Bronchial epithelial cell (primary cell): ENCODE measurements at regions not wholly inside any gene's neighbourhood (a gene's known extent, or its start where the extent isn't known, plus 50 kb on each side); places are given as distances from the start of the nearest gene placed in this dataset.
A peak's percentile ranks its signal among the peaks of the same experiment; 100 is the strongest.

Experiments used
- DNase-seq: peaks from one replicate; pipeline ENCODE4 v3.0.0-alpha.2; 2010; ENCODE audit warnings: low read depth
- FAIRE-seq: peaks from 2 replicates; lab custom pipeline; 2011; peaks lifted over from hg19 to GRCh38; lab: Jason Lieb, UNC
- H3K27me3 ChIP-seq: 2 replicates; pipeline ENCODE4 v1.5.1; 2011; ENCODE audit warnings: low read length; ENCODE audit not compliant: control insufficient read depth, insufficient read depth
- H3K36me3 ChIP-seq: 2 replicates; pipeline ENCODE4 v1.5.1; 2011; ENCODE audit warnings: low read length; ENCODE audit not compliant: control insufficient read depth, insufficient read depth
- H3K4me3 ChIP-seq: 2 replicates; pipeline ENCODE4 v1.5.1; 2011; ENCODE audit warnings: mild to moderate bottlenecking, low read depth, low read length, control low read depth
- CTCF ChIP-seq: IDR thresholded peaks from 2 replicates; pipeline ENCODE4 v1.5.1; 2011; ENCODE audit warnings: mild to moderate bottlenecking, moderate library complexity, low read length, control low read depth, inconsistent platforms; ENCODE audit not compliant: insufficient read depth, severe bottlenecking

GRCh38 chr12:100721169-100721568 is 73.4 kb upstream of the ANO4 start:
- DNase-seq: no peak
- no peak for TF ChIP-seq CTCF
- Histone ChIP-seq H3K27me3 (peaks cover 3% of the 10 kb centered on the region), H3K4me3 (no peak overlapping the region), H3K36me3 (no peaks in the 10 kb centered on the region)
- FAIRE-seq: peak; percentile 28

- H3K27me3 ChIP-seq: no peaks in the 10 kb centered on the region
- TF ChIP-seq CTCF: no peak
- DNase-seq (no peak), FAIRE-seq (no peak)
- no peaks in the 10 kb centered on the region for H3K36me3 ChIP-seq
- H3K4me3 ChIP-seq: no peak overlapping the region
Observed at GRCh38 chr12:100724071-100724470, 70.5 kb upstream of the ANO4 start.

GRCh38 chr12:100733817-100734593 is 60.6 kb upstream of the ANO4 start:
- no peaks in the 10 kb centered on the region for H3K27me3 ChIP-seq
- FAIRE-seq: no peak
- H3K4me3 ChIP-seq: no peak overlapping the region
- no peaks in the 10 kb centered on the region for H3K36me3 ChIP-seq
- peak; percentile 56 for TF ChIP-seq CTCF
- peak; percentile 44 for DNase-seq

GRCh38 chr12:100737168-100737567 is 57.4 kb upstream of the ANO4 start:
- H3K4me3 ChIP-seq: no peak overlapping the region
- no peak for DNase-seq
- no peaks in the 10 kb centered on the region for H3K36me3 ChIP-seq
- TF ChIP-seq CTCF: no peak
- H3K27me3 ChIP-seq: no peaks in the 10 kb centered on the region
- no peak for FAIRE-seq

- Histone ChIP-seq H3K4me3 (no peak overlapping the region), H3K27me3 (no peaks in the 10 kb centered on the region), H3K36me3 (no peaks in the 10 kb centered on the region)
- FAIRE-seq (no peak), DNase-seq (no peak)
- no peak for TF ChIP-seq CTCF
Observed at GRCh38 chr12:100738086-100738485, 56.5 kb upstream of the ANO4 start.

- H3K36me3 ChIP-seq: no peaks in the 10 kb centered on the region
- FAIRE-seq (no peak), DNase-seq (peak; percentile 45)
- H3K4me3 ChIP-seq: no peak overlapping the region
- no peaks in the 10 kb centered on the region for H3K27me3 ChIP-seq
- peak; percentile 57 for TF ChIP-seq CTCF
Observed at GRCh38 chr12:100741084-100741711, 53.4 kb upstream of the ANO4 start.
